NCI-H774 (cell line): ENCODE measurements at regions not wholly inside any gene's neighbourhood (a gene's known extent, or its start where the extent isn't known, plus 50 kb on each side); places are given as distances from the start of the nearest gene placed in this dataset.
"Not testable (repeated sequence)": the region's sequence is repeated elsewhere in the genome, so short reads cannot be mapped to it uniquely, and the experiment has no call there.

ENCODE experiments used
- DNase-seq: peaks from one replicate; lab custom pipeline; 2025; lab: John Stamatoyannopoulos, UW

- DNase-seq = no peak
These were observed 475.1 kb downstream of the ZPLD1 start for GRCh38 chr3:102909904-102910303.

- peak; percentile 22 for DNase-seq
These were observed 481.7 kb downstream of the ZPLD1 start for GRCh38 chr3:102916532-102916931.

- DNase-seq = no peak
These were observed 491.8 kb downstream of the ZPLD1 start for GRCh38 chr3:102926618-102927017.

- no peak for DNase-seq
These were observed 498.6 kb downstream of the ZPLD1 start for GRCh38 chr3:102933377-102933776.

- no peak for DNase-seq
These were observed 501.8 kb downstream of the ZPLD1 start for GRCh38 chr3:102936511-102937045.

- DNase-seq = no peak
These were observed 507.0 kb downstream of the ZPLD1 start for GRCh38 chr3:102941786-102942185.

- not testable (repeated sequence) for DNase-seq
These were observed 511.6 kb downstream of the ZPLD1 start for GRCh38 chr3:102946445-102946844.

GRCh38 chr3:102972350-102972749 lies 537.5 kb downstream of the ZPLD1 start:
- no peak for DNase-seq

- no peak for DNase-seq
These were observed 539.5 kb downstream of the ZPLD1 start for GRCh38 chr3:102974333-102974732.

- no peak for DNase-seq
These were observed 544.4 kb downstream of the ZPLD1 start for GRCh38 chr3:102979191-102979590.

GRCh38 chr3:102979682-102980354 lies 545.0 kb downstream of the ZPLD1 start:
- no peak for DNase-seq

GRCh38 chr3:102980355-102980696 lies 545.5 kb downstream of the ZPLD1 start:
- no peak for DNase-seq

GRCh38 chr3:103002425-103003176 lies 567.8 kb downstream of the ZPLD1 start:
- DNase-seq = no peak

GRCh38 chr3:103006526-103007183 lies 571.8 kb downstream of the ZPLD1 start:
- DNase-seq = peak; percentile 48

- DNase-seq = no peak
These were observed 574.8 kb downstream of the ZPLD1 start for GRCh38 chr3:103009609-103010008.

GRCh38 chr3:103025880-103026279 lies 591.1 kb downstream of the ZPLD1 start:
- no peak for DNase-seq

- no peak for DNase-seq
These were observed 599.0 kb downstream of the ZPLD1 start for GRCh38 chr3:103033841-103034240.

- no peak for DNase-seq
These were observed 612.8 kb downstream of the ZPLD1 start for GRCh38 chr3:103047640-103048039.

GRCh38 chr3:103048068-103048722 lies 613.4 kb downstream of the ZPLD1 start:
- no peak for DNase-seq

- DNase-seq = no peak
These were observed 617.5 kb downstream of the ZPLD1 start for GRCh38 chr3:103052236-103052830.

- DNase-seq = no peak
These were observed 620.3 kb downstream of the ZPLD1 start for GRCh38 chr3:103055021-103055520.

GRCh38 chr3:103056542-103056941 lies 621.7 kb downstream of the ZPLD1 start:
- DNase-seq = no peak
